ENCODE measurements at regions not wholly inside any gene's neighbourhood (a gene's known extent, or its start where the extent isn't known, plus 50 kb on each side); places are given as distances from the start of the nearest gene placed in this dataset.

DNA sequence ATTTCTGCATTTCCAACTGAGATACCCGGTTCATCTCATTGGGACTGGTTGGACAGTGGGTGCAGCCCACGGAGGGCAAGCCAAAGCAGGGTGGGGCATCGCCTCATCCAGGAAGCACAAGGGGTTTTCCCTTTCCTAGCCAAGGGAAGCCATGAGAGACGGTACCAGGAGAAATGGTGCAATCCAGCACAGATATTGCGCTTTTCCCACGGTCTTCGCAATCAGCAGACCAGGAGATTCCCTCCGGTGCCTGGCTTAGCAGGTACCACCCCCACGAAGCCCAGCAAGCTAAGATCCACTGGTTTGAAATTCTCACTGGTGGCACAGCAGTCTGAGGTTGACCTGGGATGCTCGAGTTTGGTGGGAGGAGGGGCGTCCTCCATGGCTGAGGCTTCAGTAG, 527.0 kb downstream of the TLE1 start:
- H3K9me3 ChIP-seq (replicated peaks; ENCODE audit: control insufficient read depth, insufficient read depth, low read length): no peaks in the 10 kb centered on the region
- H3K27ac ChIP-seq (ENCODE audit: control insufficient read depth, insufficient read depth): no peak overlapping the region
- in situ Hi-C loops (cut with MboI) (no loop called here), intact Hi-C loops (cut with micrococcal nuclease; ENCODE audit: unreplicated experiment) (no loop called here)
- H3K4me1 ChIP-seq (ENCODE audit: control insufficient read depth, insufficient read depth, low read length): no peaks in the 10 kb centered on the region
- FAIRE-seq: no peak
- no TSS peak for BruUV-seq (replicated peaks)
- ChIA-PET SMC1A (ENCODE audit: uncharacterized antibody, unreplicated experiment) (no interaction called here), RAD21 (ENCODE audit: unreplicated experiment) (no interaction called here), CTCF (no interaction called here), POLR2A (no interaction called here)
- no peak overlapping the region for H2AFZ ChIP-seq (ENCODE audit: control insufficient read depth, low read depth, low read length)
- no peak for DNase-seq (ENCODE audit: low read depth, low spot score)
- no peak for ATAC-seq
- no peak overlapping the region for H3K4me2 ChIP-seq (ENCODE audit: control insufficient read depth, insufficient read depth)
- WGBS (ENCODE audit: insufficient coverage, insufficient replicate concordance, low lambda C conversion rate, missing lambda C conversion rate): 5% methylated on average over 11 of the region's 11 CpGs
- no peaks in the 10 kb centered on the region for H4K20me1 ChIP-seq (ENCODE audit: control insufficient read depth, insufficient read depth)
- H3K36me3 ChIP-seq (ENCODE audit: control insufficient read depth in 2 of 2, insufficient read depth in 2 of 2, low read length in 1 of 2): no peaks in the 10 kb centered on the region
- no peaks in the 10 kb centered on the region for H3K79me2 ChIP-seq (ENCODE audit: control insufficient read depth, insufficient read depth, low read length)
- no peak overlapping the region for H3K9ac ChIP-seq (ENCODE audit: control insufficient read depth, insufficient read depth, low read length)
- H3K4me3 ChIP-seq: no peak overlapping the region
- no peaks in the 10 kb centered on the region for H3K27me3 ChIP-seq (replicated peaks in 1 of 2; ENCODE audit: control insufficient read depth in 2 of 2, insufficient read depth in 2 of 2, low read length in 1 of 2)
- TF ChIP-seq, protein P1, sequence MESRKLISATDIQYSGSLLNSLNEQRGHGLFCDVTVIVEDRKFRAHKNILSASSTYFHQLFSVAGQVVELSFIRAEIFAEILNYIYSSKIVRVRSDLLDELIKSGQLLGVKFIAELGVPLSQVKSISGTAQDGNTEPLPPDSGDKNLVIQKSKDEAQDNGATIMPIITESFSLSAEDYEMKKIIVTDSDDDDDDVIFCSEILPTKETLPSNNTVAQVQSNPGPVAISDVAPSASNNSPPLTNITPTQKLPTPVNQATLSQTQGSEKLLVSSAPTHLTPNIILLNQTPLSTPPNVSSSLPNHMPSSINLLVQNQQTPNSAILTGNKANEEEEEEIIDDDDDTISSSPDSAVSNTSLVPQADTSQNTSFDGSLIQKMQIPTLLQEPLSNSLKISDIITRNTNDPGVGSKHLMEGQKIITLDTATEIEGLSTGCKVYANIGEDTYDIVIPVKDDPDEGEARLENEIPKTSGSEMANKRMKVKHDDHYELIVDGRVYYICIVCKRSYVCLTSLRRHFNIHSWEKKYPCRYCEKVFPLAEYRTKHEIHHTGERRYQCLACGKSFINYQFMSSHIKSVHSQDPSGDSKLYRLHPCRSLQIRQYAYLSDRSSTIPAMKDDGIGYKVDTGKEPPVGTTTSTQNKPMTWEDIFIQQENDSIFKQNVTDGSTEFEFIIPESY (IDR thresholded peaks at IDR 0.05): no peak
- TF ChIP-seq SREBF2 (IDR thresholded peaks at IDR 0.05; ENCODE audit: low read length) (no peak), TCF3 (IDR thresholded peaks at IDR 0.05; ENCODE audit: borderline replicate concordance, insufficient read depth, low read depth, low read length) (no peak), MYC (IDR thresholded peaks at IDR 0.05; ENCODE audit: insufficient read depth, insufficient read length, insufficient replicate concordance, low read length, severe bottlenecking) (no peak), POLR2AphosphoS2 (IDR thresholded peaks at IDR 0.05; ENCODE audit: low read depth, low read length) (no peak), YY1 (IDR thresholded peaks at IDR 0.05; ENCODE audit: low read depth, low read length) (no peak), DPF2 (IDR thresholded peaks at IDR 0.05) (no peak), POU2F2 (IDR thresholded peaks at IDR 0.05; ENCODE audit: borderline replicate concordance, low read depth, low read length) (no peak), YBX1 (IDR thresholded peaks at IDR 0.05) (no peak), TARDBP (IDR thresholded peaks at IDR 0.05; ENCODE audit: borderline replicate concordance) (no peak), LARP7 (IDR thresholded peaks at IDR 0.05) (no peak), ZBED1 (IDR thresholded peaks at IDR 0.05; ENCODE audit: borderline replicate concordance) (no peak)
- TF ChIP-seq, protein P2, sequence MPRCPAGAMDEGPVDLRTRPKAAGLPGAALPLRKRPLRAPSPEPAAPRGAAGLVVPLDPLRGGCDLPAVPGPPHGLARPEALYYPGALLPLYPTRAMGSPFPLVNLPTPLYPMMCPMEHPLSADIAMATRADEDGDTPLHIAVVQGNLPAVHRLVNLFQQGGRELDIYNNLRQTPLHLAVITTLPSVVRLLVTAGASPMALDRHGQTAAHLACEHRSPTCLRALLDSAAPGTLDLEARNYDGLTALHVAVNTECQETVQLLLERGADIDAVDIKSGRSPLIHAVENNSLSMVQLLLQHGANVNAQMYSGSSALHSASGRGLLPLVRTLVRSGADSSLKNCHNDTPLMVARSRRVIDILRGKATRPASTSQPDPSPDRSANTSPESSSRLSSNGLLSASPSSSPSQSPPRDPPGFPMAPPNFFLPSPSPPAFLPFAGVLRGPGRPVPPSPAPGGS (IDR thresholded peaks at IDR 0.05; ENCODE audit: borderline replicate concordance, insufficient read depth, low read depth, low read length, poor library complexity, severe bottlenecking): no peak
- TF ChIP-seq, protein P3, sequence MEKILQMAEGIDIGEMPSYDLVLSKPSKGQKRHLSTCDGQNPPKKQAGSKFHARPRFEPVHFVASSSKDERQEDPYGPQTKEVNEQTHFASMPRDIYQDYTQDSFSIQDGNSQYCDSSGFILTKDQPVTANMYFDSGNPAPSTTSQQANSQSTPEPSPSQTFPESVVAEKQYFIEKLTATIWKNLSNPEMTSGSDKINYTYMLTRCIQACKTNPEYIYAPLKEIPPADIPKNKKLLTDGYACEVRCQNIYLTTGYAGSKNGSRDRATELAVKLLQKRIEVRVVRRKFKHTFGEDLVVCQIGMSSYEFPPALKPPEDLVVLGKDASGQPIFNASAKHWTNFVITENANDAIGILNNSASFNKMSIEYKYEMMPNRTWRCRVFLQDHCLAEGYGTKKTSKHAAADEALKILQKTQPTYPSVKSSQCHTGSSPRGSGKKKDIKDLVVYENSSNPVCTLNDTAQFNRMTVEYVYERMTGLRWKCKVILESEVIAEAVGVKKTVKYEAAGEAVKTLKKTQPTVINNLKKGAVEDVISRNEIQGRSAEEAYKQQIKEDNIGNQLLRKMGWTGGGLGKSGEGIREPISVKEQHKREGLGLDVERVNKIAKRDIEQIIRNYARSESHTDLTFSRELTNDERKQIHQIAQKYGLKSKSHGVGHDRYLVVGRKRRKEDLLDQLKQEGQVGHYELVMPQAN (conservative IDR thresholded peaks at IDR 0.05): no peak
- TF ChIP-seq, protein P4, sequence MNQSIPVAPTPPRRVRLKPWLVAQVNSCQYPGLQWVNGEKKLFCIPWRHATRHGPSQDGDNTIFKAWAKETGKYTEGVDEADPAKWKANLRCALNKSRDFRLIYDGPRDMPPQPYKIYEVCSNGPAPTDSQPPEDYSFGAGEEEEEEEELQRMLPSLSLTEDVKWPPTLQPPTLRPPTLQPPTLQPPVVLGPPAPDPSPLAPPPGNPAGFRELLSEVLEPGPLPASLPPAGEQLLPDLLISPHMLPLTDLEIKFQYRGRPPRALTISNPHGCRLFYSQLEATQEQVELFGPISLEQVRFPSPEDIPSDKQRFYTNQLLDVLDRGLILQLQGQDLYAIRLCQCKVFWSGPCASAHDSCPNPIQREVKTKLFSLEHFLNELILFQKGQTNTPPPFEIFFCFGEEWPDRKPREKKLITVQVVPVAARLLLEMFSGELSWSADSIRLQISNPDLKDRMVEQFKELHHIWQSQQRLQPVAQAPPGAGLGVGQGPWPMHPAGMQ (IDR thresholded peaks at IDR 0.05; ENCODE audit: borderline replicate concordance): no peak
- TF ChIP-seq, protein P5, sequence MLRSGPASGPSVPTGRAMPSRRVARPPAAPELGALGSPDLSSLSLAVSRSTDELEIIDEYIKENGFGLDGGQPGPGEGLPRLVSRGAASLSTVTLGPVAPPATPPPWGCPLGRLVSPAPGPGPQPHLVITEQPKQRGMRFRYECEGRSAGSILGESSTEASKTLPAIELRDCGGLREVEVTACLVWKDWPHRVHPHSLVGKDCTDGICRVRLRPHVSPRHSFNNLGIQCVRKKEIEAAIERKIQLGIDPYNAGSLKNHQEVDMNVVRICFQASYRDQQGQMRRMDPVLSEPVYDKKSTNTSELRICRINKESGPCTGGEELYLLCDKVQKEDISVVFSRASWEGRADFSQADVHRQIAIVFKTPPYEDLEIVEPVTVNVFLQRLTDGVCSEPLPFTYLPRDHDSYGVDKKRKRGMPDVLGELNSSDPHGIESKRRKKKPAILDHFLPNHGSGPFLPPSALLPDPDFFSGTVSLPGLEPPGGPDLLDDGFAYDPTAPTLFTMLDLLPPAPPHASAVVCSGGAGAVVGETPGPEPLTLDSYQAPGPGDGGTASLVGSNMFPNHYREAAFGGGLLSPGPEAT (IDR thresholded peaks at IDR 0.05; ENCODE audit: low read depth): no peak

Data from GM12878 (cell line).